GM18858 (cell line): ENCODE measurements at regions not wholly inside any gene's neighbourhood (a gene's known extent, or its start where the extent isn't known, plus 50 kb on each side); places are given as distances from the start of the nearest gene placed in this dataset.

Experiments used
- ATAC-seq: cut with Tn5 transposase; IDR thresholded peaks from one replicate; pipeline ENCODE4 v1.9.1; 2021; ENCODE audit not compliant: unreplicated experiment

GRCh38 chr4:157803845-157804521 lies 368.8 kb downstream of the GASK1B start:
- ATAC-seq: no peak

- no peak for ATAC-seq
These were observed 369.4 kb downstream of the GASK1B start for GRCh38 chr4:157803421-157803820.

GRCh38 chr4:157795495-157795894 lies 377.3 kb downstream of the GASK1B start:
- ATAC-seq: no peak

DNA sequence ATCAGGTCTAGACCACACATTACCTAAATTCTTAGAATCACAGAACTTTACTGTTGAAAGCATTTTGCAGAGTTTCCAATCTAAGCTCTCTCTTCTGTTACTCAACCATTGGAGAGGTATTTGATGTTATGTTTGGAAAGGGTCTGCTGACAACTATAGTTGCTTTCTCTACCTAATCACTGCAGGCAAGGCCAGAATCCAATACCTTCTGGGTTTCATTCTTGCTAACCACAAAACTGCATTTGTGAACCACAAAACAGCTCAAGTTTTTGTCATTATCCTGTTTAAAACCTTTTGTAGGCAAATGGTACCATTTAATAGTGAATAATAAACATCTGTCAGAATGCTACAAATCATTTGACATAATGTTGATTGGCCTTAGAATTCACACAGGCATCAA lies 380.1 kb downstream of the GASK1B start:
- no peak for ATAC-seq

DNA sequence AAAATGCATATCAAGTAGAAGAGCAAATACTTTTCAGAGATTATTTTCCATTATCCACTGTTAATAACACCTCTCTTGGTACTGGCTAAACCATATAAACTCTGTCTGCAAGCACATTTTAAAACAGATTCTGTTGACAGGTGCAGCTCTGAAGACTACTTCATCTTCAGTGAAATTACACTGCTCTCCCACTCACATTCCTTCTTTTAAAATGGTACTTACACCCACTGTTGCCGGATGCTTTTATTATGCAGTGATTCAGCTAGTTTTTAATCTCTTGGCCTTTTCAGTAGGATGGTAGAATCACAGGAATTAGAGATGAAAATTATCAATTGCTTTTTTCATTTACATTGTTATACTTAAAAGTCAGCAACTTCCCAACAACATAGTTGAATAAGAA lies 381.6 kb downstream of the GASK1B start:
- ATAC-seq: no peak

DNA sequence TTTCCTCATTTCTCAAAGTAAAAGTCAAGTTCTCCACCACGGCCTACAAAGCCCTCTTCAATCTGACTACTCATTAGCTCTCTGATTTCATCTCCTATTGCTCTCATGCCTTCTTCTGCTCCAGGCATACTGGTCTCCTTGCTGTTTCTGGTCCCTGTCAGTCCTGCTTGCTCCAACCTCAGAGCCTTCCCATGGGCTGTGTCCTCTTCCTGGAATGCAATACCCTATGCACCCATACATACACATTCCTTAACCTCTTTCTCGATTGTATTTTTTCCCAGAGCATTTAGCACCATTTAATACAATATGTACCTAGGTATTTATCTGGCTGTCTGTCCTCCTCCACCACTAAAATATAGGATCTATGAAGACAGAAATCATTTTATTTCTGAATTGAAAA lies 385.2 kb downstream of the GASK1B start:
- no peak for ATAC-seq

- ATAC-seq: no peak
These were observed 391.5 kb downstream of the GASK1B start for GRCh38 chr4:157781361-157781760.

GRCh38 chr4:157779081-157779480 lies 393.7 kb downstream of the GASK1B start:
- no peak for ATAC-seq

DNA sequence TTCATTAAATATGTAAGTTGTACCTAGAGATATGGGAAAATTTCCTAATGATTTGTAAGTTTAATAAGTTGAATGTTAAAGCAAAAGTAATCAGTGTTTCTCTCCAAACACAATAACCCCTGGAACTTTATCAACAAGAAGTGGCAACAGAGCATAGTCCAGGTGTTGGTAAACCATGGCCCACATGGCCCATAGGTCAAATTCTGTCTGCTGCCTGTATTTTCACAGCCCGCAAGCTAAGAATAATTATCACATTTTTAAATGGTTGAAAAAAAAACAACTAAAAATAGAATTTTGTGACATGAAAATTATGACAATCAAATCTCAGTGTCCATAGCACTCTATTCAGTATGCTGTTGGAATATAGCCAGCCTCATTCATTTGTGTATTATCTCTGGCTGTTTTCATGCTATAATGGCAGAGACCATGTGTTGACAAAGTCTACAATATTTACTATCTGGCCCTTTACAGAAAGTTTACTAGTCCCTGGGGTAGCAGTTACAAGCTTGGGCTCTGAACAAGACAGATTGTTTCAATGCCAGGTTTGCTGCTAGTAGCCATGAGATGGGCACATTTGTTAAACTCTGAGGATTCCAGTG lies 395.8 kb downstream of the GASK1B start:
- no peak for ATAC-seq

GRCh38 chr4:157775971-157776370 lies 396.9 kb downstream of the GASK1B start:
- no peak for ATAC-seq

- no peak for ATAC-seq
These were observed 399.9 kb downstream of the GASK1B start for GRCh38 chr4:157772907-157773306.

- ATAC-seq: no peak
These were observed 404.4 kb downstream of the GASK1B start for GRCh38 chr4:157768419-157768818.

GRCh38 chr4:157763490-157763889 lies 409.3 kb downstream of the GASK1B start:
- no peak for ATAC-seq

GRCh38 chr4:157754410-157754809 lies 418.4 kb downstream of the GASK1B start:
- ATAC-seq: no peak

- ATAC-seq: no peak
These were observed 421.2 kb downstream of the GASK1B start for GRCh38 chr4:157751631-157752030.

DNA sequence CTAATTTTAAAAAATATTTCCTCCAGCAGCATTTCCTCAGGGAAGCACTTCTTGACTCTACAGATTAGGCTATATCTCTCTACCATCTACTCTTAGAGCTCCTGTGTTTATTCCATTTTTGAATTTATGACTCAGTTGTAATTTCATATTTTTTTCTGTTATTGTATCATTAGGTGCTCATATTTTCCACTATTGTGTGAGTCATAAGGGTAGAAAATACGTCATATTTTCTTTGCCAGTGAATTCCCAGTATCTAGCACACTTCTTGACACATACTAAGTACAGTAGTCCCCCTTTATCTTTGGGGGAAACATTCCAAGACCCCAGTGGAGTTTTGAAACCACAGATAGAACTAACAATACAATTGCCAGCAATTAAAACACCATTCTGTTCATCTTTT lies 431.2 kb downstream of the GASK1B start:
- ATAC-seq: no peak

DNA sequence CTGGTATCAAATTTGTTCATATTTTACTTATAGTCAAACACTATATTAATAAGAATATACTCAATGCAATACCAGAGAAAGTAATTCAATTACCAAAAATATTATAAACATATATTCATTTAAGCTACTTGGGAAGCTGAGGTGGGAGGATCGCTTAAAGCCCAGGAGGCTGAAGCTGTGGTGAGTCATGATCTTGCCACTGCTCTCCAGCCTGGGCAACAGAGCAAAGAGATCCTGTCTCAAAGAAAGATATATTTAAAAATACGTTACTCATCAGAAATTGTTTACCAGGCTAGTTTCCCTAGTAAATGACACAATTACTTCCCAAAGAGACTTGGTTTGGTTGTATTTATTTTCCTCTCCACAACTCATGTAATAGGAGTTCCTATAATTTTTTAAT lies 433.6 kb downstream of the GASK1B start:
- ATAC-seq: no peak

DNA sequence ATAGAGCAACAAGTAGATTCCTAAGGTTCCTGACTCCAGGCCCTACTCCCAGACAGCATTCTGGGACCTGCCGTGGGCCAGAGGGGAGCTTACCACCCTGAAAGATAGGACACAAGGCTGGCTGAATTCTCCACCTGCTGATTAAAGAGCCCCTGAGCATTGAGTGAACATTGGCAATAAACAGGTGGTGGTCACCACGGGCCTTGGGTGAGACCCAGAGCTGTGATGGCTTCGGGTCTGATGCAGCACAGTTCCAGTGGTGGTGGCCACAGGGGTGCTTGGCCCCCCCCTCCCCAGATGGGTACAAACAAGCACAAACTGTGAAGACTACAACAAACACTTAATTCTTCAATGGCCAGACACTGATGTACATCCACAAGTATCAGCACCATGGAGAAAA lies 444.6 kb downstream of the GASK1B start:
- ATAC-seq: no peak

DNA sequence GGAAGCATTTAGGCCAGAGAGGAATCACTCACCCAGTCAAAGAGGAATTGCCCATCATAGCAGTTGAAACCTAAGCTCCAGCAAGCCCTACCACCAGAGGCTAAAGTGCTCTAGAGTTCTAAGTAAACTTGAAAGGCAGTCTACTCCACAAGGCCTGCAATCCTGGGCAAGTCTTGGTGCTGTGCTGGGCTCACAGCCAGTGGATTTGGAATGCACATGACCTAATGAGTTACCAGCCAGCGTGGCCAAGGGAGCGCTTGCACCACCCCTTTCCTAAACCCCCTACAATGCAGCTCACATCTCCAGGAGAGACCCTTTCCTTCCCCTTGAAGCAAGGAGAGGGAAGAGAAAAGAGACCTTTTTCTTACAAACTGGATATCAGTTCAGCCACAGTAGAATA lies 445.7 kb downstream of the GASK1B start:
- ATAC-seq: no peak

DNA sequence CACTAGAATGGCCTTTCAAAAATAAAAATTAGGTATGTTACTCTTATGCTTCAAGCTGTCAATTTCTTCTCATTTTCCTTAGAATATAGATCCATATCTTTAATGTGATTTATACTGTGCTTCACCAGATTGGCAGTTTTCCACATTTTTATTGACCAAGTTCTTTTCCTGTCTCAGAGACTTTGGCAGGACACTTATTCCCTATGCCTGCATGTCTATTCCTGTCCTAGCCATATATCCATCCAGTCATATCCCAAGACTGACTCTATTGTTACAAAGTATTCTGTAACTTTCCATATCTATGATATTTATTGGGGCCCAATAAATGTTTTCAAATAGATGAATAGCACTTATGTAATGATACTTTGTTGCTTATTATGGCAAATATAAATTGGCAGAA lies 450.7 kb downstream of the GASK1B start:
- no peak for ATAC-seq

- no peak for ATAC-seq
These were observed 459.5 kb downstream of the GASK1B start for GRCh38 chr4:157713342-157713741.

- no peak for ATAC-seq
These were observed 466.7 kb downstream of the GASK1B start for GRCh38 chr4:157706155-157706554.

GRCh38 chr4:157702831-157703230 lies 470.0 kb downstream of the GASK1B start:
- no peak for ATAC-seq
